ENCODE measurements at regions not wholly inside any gene's neighbourhood (a gene's known extent, or its start where the extent isn't known, plus 50 kb on each side); places are given as distances from the start of the nearest gene placed in this dataset.

- TF ChIP-seq POLR2A (IDR thresholded peaks at IDR 0.05; ENCODE audit: low read depth, low read length) (no peak), POLR2AphosphoS5 (IDR thresholded peaks at IDR 0.05; ENCODE audit: low read depth, low read length) (no peak), TAF1 (IDR thresholded peaks at IDR 0.05; ENCODE audit: borderline replicate concordance, low read depth, low read length) (no peak)
Observed at GRCh38 chr5:152819891-152820290, 414.8 kb upstream of the NMUR2 start.
